Renal cortical epithelial cell (primary cell): ENCODE measurements at regions not wholly inside any gene's neighbourhood (a gene's known extent, or its start where the extent isn't known, plus 50 kb on each side); places are given as distances from the start of the nearest gene placed in this dataset.
"Not testable (repeated sequence)": the region's sequence is repeated elsewhere in the genome, so short reads cannot be mapped to it uniquely, and the experiment has no call there.

Experiments
- DNase-seq: peaks from one replicate; pipeline ENCODE4 v3.0.0-alpha.2; 2011; ENCODE audit warnings: low read depth

DNA sequence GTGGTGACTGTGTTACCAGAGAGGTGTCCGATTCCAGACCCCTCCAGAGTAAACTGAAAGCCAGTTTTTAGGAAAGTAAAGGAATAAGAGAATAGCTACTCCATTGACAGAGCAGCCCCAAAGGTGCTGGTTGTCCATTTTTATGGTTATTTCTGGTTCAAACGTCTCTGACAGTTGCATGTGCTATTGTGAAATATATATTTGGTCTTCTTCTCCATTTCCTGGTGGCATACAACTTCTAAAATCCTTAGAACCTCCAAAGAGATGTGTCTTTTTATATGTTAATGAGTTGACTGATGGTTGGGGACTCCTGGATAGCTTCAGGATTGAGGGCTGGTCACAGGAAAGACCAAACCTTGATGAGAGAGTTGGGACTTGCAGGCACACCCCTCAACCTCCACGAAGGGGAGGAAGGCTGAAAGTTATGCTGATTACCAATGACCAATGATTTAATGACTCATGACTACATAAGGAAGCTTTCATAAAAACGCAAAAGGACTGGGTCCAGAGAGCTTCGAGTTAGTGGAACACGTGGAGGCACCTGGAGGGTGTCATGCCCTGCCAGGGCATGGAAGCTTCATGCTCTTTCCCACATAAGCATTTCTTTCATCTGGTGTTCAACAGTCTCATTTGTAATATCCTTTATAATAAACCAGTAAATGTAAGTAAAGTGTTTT is 100.7 kb downstream of the SLC16A1 start:
- peak; percentile 13 for DNase-seq

DNA sequence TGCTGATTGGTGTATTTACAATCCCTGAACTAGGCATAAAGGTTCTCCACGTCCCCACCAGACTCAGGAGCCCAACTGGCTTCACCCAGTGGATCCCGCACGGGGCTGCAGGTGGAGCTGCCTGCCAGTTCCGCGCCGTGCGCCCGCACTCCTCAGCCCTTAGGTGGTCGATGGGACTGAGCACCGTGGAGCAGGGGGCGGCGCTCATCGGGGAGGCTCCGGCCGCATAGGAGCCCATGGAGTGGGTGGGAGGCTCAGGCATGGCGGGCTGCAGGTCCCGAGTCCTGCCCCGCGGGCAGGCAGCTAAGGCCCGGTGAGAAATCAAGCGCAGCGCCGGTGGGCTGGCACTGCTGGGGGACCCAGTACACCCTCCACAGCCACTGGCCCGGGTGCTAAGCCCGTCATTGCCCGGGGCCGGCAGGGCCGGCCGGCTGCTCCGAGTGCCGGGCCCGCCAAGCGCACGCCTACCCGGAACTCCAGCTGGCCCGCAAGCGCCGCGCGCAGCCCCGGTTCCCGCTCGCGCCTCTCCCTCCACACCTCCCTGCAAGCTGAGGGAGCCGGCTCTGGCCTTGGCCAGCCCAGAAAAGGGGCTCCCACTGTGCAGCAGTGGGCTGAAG is 101.5 kb downstream of the SLC16A1 start:
- DNase-seq: not testable (repeated sequence)

DNA sequence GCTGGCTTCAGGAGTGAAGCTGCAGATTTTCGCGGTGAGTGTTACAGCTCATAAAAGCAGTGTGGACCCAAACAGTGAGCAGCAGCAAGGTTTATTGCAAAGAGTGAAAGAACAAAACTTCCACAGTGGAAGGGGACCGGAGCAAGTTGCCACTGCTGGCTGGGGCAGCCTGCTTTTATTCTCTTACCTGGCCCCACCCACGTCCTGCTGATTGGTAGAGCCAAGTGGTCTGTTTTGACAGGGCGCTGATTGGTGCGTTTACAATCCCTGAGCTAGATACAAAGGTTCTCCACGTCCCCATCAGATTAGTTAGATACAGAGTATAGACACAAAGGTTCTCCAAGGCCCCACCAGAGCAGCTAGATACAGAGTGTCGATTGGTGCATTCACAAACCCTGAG is 102.1 kb downstream of the SLC16A1 start:
- DNase-seq: not testable (repeated sequence)

DNA sequence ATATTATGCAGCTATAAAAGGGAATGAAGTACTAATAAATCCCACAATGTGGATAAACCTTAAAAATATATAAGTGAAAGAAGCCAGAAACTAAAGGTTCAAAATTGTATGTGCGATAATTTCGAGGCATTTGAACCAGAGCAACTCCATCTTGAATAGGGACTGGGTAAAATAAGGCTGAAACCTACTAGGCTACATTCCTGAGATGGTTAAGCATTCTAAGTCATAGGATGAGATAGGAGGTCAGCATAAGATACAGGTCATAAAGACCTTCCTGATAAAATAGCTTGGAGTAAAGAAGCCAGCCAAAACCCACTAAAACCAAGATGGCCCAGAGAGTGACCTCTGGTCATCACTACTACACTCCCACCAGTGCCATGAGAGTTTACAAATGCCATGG is 103.1 kb downstream of the SLC16A1 start:
- no peak for DNase-seq

DNA sequence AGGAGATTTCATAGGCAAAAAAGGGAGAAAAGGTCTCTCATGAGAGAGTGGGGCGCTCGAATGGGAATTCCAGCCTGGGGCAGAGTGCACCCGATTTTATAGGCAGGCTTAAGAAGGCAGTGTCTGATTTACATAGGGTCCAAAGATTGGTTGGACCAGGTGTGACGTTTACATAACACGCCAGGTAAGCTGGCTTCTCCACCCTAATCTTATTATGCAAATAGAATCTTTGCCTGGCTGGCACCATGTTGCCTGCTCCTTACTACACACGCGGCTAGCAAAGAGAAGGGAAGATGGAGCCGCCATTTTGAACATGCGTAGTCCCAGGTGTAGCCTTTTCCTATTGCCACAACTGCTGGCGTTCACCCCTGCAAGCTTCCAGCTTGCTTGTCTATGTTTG is 103.7 kb downstream of the SLC16A1 start:
- no peak for DNase-seq

DNA sequence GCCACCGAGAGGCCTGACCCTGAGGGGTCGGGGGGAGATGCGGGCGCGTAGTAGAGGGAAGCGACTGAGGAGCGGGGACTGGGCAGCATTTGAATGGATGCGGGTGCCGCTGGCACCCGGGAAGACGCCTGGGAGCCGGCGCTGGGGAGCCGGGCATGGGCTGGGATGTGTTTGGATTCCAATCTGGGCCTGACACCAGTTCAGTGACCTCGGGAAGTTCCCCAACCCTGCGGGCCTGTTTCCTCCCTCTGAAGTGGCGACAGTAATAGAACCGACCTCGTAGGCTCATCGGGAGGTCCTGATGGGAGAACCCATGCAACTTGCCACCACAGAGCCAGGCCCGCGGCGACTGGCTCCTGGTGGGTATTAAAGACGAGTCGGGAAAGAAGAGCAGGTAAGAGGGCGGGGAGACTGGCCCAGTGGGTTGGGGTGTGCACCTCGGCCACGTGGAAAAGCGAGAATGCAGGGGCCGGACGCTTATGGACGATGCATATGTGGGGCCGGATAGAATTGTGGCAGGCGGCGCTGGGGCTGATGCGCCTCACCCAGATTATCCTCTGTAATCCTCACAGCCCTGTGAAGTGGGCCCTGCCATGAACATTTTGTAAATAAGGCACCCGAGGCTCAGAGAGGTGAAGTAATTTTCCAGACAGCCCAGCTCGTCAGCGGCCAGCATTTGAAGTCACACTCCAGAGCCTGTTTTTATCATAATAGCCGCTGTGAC is 105.8 kb downstream of the SLC16A1 start:
- peak; percentile 13 for DNase-seq

- no peak for DNase-seq
Measured at GRCh38 chr1:112849425-112850033, 106.5 kb downstream of the SLC16A1 start.

DNA sequence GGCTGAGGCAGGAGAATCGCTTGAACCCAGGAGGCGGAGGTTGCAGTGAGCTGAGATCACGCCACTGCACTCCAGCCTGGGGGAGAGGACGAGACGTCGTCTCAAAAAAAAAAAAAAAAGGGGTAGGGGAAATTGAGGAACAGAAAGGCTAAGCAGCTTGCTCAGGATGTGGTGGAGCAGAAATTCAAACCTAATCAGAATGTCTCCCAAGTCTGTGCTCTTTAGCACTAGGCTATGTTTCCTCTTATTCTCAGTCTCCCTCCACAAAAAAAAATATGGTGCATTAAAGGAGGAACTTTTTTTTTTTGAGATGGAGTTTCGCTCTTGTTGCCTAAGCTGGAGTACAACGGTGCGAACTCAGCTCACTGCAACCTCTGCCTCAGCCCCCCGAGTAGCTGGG is 114.2 kb downstream of the SLC16A1 start:
- no peak for DNase-seq

GRCh38 chr1:112840631-112841624 is 115.1 kb downstream of the SLC16A1 start:
- peak; percentile 65 for DNase-seq

DNA sequence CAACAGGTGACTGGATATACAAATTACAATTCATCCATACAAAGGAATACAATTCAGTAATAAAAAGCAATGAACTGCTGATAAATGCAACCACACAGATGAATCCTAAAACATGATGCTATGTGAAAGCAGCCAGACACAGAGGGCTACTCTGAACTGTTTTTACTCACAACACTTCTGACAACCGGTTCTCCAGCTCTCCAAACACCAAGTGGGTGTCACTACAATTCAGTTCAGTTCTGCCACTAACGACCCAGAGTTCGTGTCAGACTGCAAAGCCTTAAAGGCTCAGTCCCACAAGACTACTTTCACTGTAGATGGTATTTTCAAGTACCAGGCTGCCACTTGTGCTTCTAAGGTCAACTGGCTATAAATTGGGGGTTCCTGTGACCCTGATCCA is 119.4 kb downstream of the SLC16A1 start:
- DNase-seq: no peak

DNA sequence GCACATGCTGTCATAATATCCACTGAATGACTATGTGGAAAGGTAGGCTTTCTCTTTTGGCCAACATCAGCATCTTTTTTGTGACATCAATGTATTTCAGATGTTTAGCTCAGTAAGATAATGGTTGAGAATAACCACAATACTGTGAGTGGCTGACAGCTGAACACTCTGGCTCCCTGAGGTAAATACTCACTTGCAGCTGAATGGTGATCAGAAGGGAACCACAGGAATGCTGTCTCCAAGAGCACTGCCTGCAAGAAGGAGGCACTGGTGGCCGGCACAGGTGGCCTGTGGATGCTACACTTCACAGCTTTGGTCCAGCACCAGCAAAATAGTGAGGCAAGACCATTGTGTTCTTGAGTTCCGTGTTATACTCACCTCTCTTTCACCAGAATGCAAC is 118.7 kb upstream of the PPM1J start:
- DNase-seq: no peak

GRCh38 chr1:112832259-112832658 is 117.1 kb upstream of the PPM1J start:
- not testable (repeated sequence) for DNase-seq

DNA sequence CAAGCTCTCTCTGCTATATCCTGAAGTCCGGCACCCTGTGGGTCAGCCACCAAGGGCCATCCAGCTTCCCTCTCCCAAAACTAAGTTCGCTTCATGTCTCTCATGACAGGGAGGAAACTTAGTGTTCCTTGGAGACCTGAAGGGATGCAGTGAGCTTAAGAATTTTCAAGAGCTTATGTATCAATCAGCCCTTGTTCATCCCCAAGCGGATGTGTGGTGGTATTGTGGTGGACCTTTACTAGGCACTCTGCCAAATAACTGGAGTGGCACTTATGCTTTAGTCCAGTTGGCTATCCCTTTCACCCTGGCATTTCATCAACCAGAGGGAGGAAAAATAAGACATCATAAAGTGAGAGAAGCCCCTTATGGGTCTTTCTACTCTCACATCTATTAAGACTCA is 114.6 kb upstream of the PPM1J start:
- not testable (repeated sequence) for DNase-seq

GRCh38 chr1:112828716-112829115 is 113.6 kb upstream of the PPM1J start:
- DNase-seq: no peak

- DNase-seq: not testable (repeated sequence)
Measured at GRCh38 chr1:112827391-112827790, 112.3 kb upstream of the PPM1J start.

- no peak for DNase-seq
Measured at GRCh38 chr1:112826217-112826944, 111.2 kb upstream of the PPM1J start.

DNA sequence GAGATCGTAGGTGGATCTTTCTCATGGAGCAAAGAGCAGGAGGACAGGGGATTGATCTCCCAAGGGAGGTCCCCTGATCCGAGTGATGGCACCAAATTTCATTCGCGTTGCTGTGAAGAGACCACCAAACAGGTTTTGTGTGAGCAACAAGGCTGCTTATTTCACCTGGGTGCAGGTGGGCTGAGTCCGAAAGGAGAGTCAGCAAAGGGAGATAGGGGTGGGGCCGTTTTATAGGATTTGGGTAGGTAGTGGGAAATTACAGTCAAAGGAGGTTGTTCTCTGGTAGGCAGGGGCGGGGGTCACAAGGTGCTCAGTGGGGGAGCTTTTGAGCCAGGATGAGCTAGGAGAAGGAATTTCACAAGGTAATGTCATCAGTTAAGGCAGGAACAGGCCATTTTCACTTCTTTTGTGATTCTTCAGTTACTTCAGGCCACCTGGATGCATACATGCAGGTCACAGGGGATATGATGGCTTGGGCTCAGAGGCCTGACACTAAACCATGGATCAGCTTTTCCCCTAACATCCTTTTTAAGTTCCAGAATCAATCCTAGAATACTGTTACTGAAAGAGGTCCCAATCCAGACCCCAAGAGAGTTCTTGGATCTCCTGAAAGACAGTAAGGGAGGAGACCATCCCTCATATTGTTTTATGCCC is 110.6 kb upstream of the PPM1J start:
- DNase-seq: not testable (repeated sequence)

- DNase-seq: not testable (repeated sequence)
Measured at GRCh38 chr1:112825075-112825474, 109.9 kb upstream of the PPM1J start.

DNA sequence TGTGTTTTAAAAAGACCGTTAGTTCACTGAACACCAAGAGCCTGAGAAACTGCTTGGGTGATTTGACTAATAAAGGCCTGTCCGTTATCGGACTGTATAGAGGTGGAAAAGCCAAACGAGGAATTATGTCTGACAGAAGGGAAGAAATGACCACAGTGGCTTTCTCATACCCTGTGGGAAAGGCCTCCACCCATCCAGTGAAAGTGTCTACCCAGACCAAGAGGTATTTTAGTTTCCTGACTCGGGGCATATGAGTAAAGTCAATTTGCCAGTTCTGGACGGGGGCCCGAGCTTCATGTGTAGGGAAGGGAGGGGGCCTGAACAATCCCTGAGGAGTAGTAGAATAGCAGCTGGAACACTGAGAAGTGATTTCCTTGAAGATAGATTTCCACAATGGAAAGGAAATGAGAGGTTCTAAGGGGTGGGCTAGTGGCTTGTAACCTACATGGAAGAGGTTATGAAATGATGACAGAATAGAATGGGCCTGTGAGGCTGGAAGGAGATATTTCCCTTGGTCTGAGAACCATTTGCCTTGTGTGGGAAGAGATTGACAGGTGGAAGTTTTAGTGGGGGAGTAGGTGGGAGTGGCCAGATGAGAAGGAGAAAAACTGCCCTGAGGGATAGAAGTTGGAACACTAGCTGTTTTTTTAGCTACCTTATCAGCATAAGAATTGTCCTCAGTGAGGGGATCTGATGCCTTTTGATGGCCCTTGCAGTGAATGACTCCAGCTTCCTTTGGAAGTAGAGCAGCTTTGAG is 106.4 kb upstream of the PPM1J start:
- not testable (repeated sequence) for DNase-seq
